D721Med (cell line): ENCODE measurements at regions not wholly inside any gene's neighbourhood (a gene's known extent, or its start where the extent isn't known, plus 50 kb on each side); places are given as distances from the start of the nearest gene placed in this dataset.

ENCODE experiments used
- DNase-seq: peaks from one replicate; pipeline ENCODE4 v3.0.0; 2011; ENCODE audit warnings: low spot score; ENCODE audit not compliant: insufficient read length
- FAIRE-seq: peaks from 2 replicates; lab custom pipeline; 2011; peaks lifted over from hg19 to GRCh38; lab: Jason Lieb, UNC
- CTCF ChIP-seq: IDR thresholded peaks from 2 replicates; pipeline ENCODE4 v1.5.1; 2012; ENCODE audit warnings: mild to moderate bottlenecking, control low read depth; ENCODE audit not compliant: insufficient read depth; ENCODE audit errors: missing control alignments

- FAIRE-seq = no peak
These were observed 252.9 kb upstream of the NR5A2 start for GRCh38 chr1:199774433-199775089.

DNA sequence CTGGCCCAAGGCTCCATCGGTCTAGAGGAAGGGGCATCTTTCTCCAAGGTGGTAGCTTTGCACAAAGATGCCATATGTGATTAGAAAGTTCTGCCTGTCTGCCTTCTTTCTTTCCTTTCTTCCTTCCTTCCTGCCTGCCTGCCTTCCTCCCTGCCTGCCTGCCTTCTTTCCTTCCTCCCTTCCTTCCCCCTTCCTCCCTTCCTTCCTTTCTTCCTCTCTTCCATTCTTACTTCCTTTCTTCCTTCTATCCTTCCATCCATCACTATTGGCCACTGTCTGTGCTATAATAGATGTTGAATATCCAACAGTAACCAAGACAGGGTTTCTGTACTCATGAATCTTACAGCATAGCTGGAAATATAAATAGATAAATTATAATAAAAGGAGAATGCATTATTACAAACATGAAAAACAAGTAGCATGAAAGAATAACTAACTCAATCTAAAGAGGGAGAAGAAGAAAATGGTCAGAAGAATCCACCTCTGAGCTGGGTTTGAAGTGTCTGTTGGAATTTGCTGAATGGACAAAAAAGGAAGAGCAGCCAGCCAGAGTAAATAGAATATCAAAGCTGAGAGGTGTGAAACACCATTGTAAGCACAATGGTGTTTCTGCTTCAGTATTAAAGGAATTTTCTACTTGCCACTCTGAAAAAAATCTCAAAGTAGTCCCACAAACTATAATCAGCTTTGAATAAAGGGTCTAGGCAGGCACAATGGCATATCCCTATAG is 250.6 kb upstream of the NR5A2 start:
- no peak for FAIRE-seq
- TF ChIP-seq CTCF = no peak

More at GRCh38 chr1:199774433-199775089, 252.9 kb upstream of the NR5A2 start:
- no peak for DNase-seq
- no peak for TF ChIP-seq CTCF

DNA sequence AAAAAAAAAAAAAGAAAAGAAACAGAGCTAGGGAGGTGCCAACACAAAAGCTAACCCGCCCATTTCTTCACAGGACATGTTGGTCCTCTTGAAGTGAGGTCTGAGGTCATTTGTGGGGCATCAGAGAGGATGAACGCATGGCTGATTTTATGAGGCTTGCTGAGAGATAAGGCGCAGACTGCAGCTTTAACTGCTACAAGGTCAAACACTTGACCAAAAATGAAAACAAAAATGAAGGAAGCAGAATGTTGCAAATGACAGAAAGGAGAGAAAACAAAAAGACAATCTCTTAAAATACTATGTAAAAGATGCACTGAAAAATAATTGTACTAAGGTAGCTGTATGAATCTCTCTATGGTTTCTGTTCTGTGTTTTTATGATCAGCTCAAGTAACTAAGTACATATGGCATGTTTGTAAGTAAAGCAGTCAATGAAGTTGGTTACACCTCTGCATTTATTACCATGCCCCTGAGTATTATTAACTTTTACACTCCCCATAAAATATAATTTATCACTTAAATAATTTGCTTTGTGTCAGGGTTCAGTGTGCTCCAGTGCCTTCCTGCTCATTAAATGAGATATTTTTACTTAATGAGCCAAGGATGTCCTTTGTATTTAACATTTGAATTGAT is 249.1 kb upstream of the NR5A2 start:
- no peak for DNase-seq

More for the DNA sequence above, 250.6 kb upstream of the NR5A2 start:
- no peak for DNase-seq

GRCh38 chr1:199780091-199780490 is 247.4 kb upstream of the NR5A2 start:
- FAIRE-seq (no peak), DNase-seq (no peak)
- TF ChIP-seq CTCF = no peak

More for the DNA sequence above, 249.1 kb upstream of the NR5A2 start:
- no peak for TF ChIP-seq CTCF
- FAIRE-seq = no peak

DNA sequence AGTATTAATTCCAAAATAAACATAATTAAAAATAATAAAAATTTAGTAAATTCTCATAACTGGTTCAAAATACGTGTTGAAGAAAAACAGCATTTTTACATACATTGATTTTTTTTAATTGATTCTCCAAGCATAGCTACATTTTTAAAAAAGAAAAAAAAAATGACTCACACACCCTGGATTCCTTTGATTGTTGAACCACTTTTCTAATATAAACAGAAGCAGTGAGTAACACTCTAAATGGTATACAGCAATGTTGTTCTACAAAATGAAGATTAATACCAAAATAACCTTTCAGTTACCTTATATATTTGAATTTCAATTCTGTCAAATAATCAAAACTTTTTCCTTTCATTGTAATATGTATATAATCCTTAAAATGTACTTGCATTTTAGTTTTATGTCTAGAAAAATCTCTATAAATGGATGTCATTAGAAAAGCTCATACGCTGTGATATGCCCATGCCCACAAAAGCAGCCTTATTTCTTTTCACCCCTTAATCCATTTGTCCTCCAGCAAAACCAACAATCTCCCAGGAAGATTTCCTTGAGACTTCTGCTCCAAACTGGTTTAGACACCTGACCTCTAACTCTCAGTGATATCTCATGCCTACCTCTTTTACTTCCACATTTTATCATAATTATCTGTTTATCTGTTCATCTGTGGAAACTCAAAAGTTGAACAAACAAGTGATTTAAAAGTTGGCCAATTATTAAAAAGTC is 246.4 kb upstream of the NR5A2 start:
- no peak for DNase-seq
- TF ChIP-seq CTCF = no peak
- FAIRE-seq = no peak

GRCh38 chr1:199784138-199784895 is 243.2 kb upstream of the NR5A2 start:
- DNase-seq = no peak
- no peak for FAIRE-seq
- no peak for TF ChIP-seq CTCF
